IMR-90 (cell line): ENCODE measurements at regions not wholly inside any gene's neighbourhood (a gene's known extent, or its start where the extent isn't known, plus 50 kb on each side); places are given as distances from the start of the nearest gene placed in this dataset.

Source experiments
- BHLHE40 ChIP-seq: fragments of 150-350 bp; IDR thresholded peaks from 2 replicates; pipeline ENCODE4 v1.6.1; 2016; ENCODE audit warnings: mild to moderate bottlenecking, low read depth, low read length
- CEBPB ChIP-seq: IDR thresholded peaks from 2 replicates; pipeline ENCODE4 v1.6.1; 2012; ENCODE audit warnings: low read depth, low read length, improper control_type of control experiment
- CHD1 ChIP-seq: IDR thresholded peaks from 2 replicates; pipeline ENCODE4 v1.6.1; 2012; ENCODE audit warnings: low read depth, low read length, improper control_type of control experiment
- CTCF ChIP-seq: conservative IDR thresholded peaks from 2 replicates; pipeline ENCODE4 v1.5.1; 2012; ENCODE audit warnings: mild to moderate bottlenecking, low read depth, low read length, improper control_type of control experiment
- ELK1 ChIP-seq: fragments of 150-350 bp; IDR thresholded peaks from 2 replicates; pipeline ENCODE4 v1.6.1; 2016; ENCODE audit warnings: low read depth, mild to moderate bottlenecking, low read length, moderate library complexity, borderline replicate concordance
- FOS ChIP-seq: fragments of 150-350 bp; IDR thresholded peaks from 2 replicates; pipeline ENCODE4 v1.6.1; 2016; ENCODE audit warnings: low read depth, low read length
- MAFK ChIP-seq: IDR thresholded peaks from 2 replicates; pipeline ENCODE4 v1.6.1; 2012; ENCODE audit warnings: low read depth, low read length, improper control_type of control experiment
- MXI1 ChIP-seq: IDR thresholded peaks from 2 replicates; pipeline ENCODE4 v1.6.1; 2012; ENCODE audit warnings: low read depth, mild to moderate bottlenecking, low read length, moderate library complexity, borderline replicate concordance
- NFE2L2 ChIP-seq: fragments of 150-350 bp; IDR thresholded peaks from 2 replicates; pipeline ENCODE4 v1.6.1; 2016; ENCODE audit warnings: low read depth, mild to moderate bottlenecking, low read length
- POLR2A ChIP-seq: IDR thresholded peaks from 2 replicates; pipeline ENCODE4 v1.6.1; 2012; ENCODE audit warnings: mild to moderate bottlenecking, low read depth, low read length
- RAD21 ChIP-seq: IDR thresholded peaks from 2 replicates; pipeline ENCODE4 v1.6.1; 2012; ENCODE audit warnings: low read length, improper control_type of control experiment
- RFX5 ChIP-seq: IDR thresholded peaks from 2 replicates; pipeline ENCODE4 v1.8.0; 2012; ENCODE audit warnings: low read depth, mild to moderate bottlenecking, low read length, moderate library complexity
- SMC3 ChIP-seq: fragments of 150-350 bp; IDR thresholded peaks from 2 replicates; pipeline ENCODE4 v1.6.1; 2016; ENCODE audit warnings: low read depth, mild to moderate bottlenecking, antibody characterized with exemption, low read length, moderate library complexity
- USF2 ChIP-seq: fragments of 150-350 bp; IDR thresholded peaks from 2 replicates; pipeline ENCODE4 v1.6.1; 2017; ENCODE audit warnings: mild to moderate bottlenecking, antibody characterized with exemption, low read length, low read depth

GRCh38 chr1:55867304-55867843 is 652.2 kb upstream of the USP24 start:
- TF ChIP-seq CTCF (no peak), ELK1 (no peak), BHLHE40 (no peak), POLR2A (no peak), CHD1 (no peak), RFX5 (no peak), USF2 (no peak), MXI1 (no peak), RAD21 (no peak), FOS (no peak), MAFK (no peak), CEBPB (no peak), SMC3 (no peak), NFE2L2 (no peak)
